GM23338 (cell line): ENCODE measurements at regions not wholly inside any gene's neighbourhood (a gene's known extent, or its start where the extent isn't known, plus 50 kb on each side); places are given as distances from the start of the nearest gene placed in this dataset.

Experiments used
- ATAC-seq: fragments of 200-7000 bp; cut with Tn5 transposase; 3 replicates; pipeline ENCODE4 v1.9.1; 2020
- DNase-seq: peaks from one replicate; pipeline ENCODE4 v3.0.0-alpha.2; 2015; ENCODE audit warnings: low spot score
- H2AFZ ChIP-seq: fragments of 200-600 bp; sonication (generic); 2 replicates; pipeline ENCODE4 v1.8.0; 2016; ENCODE audit warnings: antibody characterized with exemption, mild to moderate bottlenecking, moderate library complexity
- H3F3A ChIP-seq: fragments of 200-600 bp; sonication (generic); replicated peaks from 2 replicates; pipeline ENCODE4 v1.8.0; 2017; ENCODE audit warnings: antibody characterized with exemption, mixed run types, low read depth
- H3K27ac ChIP-seq: fragments of 200-600 bp; sonication (generic); 2 replicates; pipeline ENCODE4 v1.6.1; 2016; ENCODE audit warnings: low read depth
- H3K27me3 ChIP-seq: fragments of 200-600 bp; sonication (generic); 2 replicates; pipeline ENCODE4 v1.8.0; 2016; ENCODE audit warnings: mild to moderate bottlenecking, mixed run types, moderate library complexity; ENCODE audit not compliant: insufficient read depth
- H3K36me3 ChIP-seq: fragments of 200-600 bp; sonication (generic); 2 replicates; pipeline ENCODE4 v1.8.0; 2016; ENCODE audit warnings: mild to moderate bottlenecking; ENCODE audit not compliant: insufficient read depth
- H3K4me1 ChIP-seq: fragments of 200-600 bp; sonication (generic); 2 replicates; pipeline ENCODE4 v1.8.0; 2016; ENCODE audit warnings: mild to moderate bottlenecking, moderate library complexity; ENCODE audit not compliant: insufficient read depth
- H3K4me2 ChIP-seq: fragments of 200-600 bp; sonication (generic); 2 replicates; pipeline ENCODE4 v1.7.1; 2017; ENCODE audit warnings: mixed run types
- H3K4me3 ChIP-seq: fragments of 200-600 bp; sonication (generic); 2 replicates; pipeline ENCODE4 v1.6.1; 2016; ENCODE audit warnings: mixed run types
- H3K79me2 ChIP-seq: fragments of 200-600 bp; sonication (generic); replicated peaks from 2 replicates; pipeline ENCODE4 v1.8.0; 2017; ENCODE audit warnings: mild to moderate bottlenecking; ENCODE audit not compliant: insufficient read depth
- H3K9me2 ChIP-seq: fragments of 200-600 bp; sonication (generic); 2 replicates; pipeline ENCODE4 v1.8.0; 2017; ENCODE audit not compliant: insufficient read depth
- H4K20me1 ChIP-seq: fragments of 200-600 bp; sonication (generic); replicated peaks from 2 replicates; pipeline ENCODE4 v1.8.0; 2017; ENCODE audit warnings: mild to moderate bottlenecking; ENCODE audit not compliant: insufficient read depth
- H3K27ac Mint-ChIP-seq: 2 replicates; pipeline ENCODE4 v1.8.0; 2020; ENCODE audit warnings: inconsistent platforms, mild to moderate bottlenecking, moderate library complexity, mixed read lengths
- H3K27me3 Mint-ChIP-seq: 3 replicates; pipeline ENCODE4 v1.8.0; 2022; ENCODE audit warnings: low read depth, mild to moderate bottlenecking, moderate library complexity, mixed read lengths, inconsistent platforms; ENCODE audit not compliant: insufficient read depth, poor library complexity
- H3K36me3 Mint-ChIP-seq: 3 replicates; pipeline ENCODE4 v1.8.0; 2021; ENCODE audit warnings: low read depth, mild to moderate bottlenecking, inconsistent platforms, moderate library complexity, mixed read lengths
- H3K4me1 Mint-ChIP-seq: 3 replicates; pipeline ENCODE4 v1.8.0; 2020; ENCODE audit warnings: mild to moderate bottlenecking, inconsistent platforms, mixed read lengths
- H3K4me3 Mint-ChIP-seq: 3 replicates; pipeline ENCODE4 v1.8.0; 2021; ENCODE audit warnings: moderate library complexity, mild to moderate bottlenecking, inconsistent platforms, mixed read lengths
- H3K9me3 Mint-ChIP-seq: 3 replicates; pipeline ENCODE4 v1.8.0; 2020; ENCODE audit warnings: moderate library complexity, mild to moderate bottlenecking, inconsistent platforms, mixed read lengths
- EZH2phosphoT487 ChIP-seq: fragments of 200-600 bp; sonication (generic); IDR thresholded peaks from one replicate; pipeline ENCODE4 v1.8.1; 2018; ENCODE audit warnings: antibody characterized with exemption; ENCODE audit not compliant: unreplicated experiment
- JUNB ChIP-seq: IDR thresholded peaks from one replicate; pipeline ENCODE4 v1.6.1; 2016; ENCODE audit warnings: antibody characterized with exemption; ENCODE audit not compliant: unreplicated experiment
- POLR2AphosphoS5 ChIP-seq: IDR thresholded peaks from 2 replicates; pipeline ENCODE4 v1.6.1; 2016; ENCODE audit warnings: antibody characterized with exemption, low read depth
- STAT1 ChIP-seq: IDR thresholded peaks from one replicate; pipeline ENCODE4 v1.6.1; 2016; ENCODE audit warnings: antibody characterized with exemption; ENCODE audit not compliant: unreplicated experiment
- TF ChIP-seq, protein P1 (sequence below), 2 experiments: fragments of 200-600 bp in 1 of 2; sonication (generic) in 1 of 2; conservative IDR thresholded peaks; 2 replicates each; pipeline versions ENCODE4 v1.5.1 to v1.6.1; 2016 to 2017; ENCODE audit warnings: antibody characterized with exemption in 2 of 2, low read depth in 2 of 2, mild to moderate bottlenecking in 2 of 2, moderate library complexity in 1 of 2

DNA sequence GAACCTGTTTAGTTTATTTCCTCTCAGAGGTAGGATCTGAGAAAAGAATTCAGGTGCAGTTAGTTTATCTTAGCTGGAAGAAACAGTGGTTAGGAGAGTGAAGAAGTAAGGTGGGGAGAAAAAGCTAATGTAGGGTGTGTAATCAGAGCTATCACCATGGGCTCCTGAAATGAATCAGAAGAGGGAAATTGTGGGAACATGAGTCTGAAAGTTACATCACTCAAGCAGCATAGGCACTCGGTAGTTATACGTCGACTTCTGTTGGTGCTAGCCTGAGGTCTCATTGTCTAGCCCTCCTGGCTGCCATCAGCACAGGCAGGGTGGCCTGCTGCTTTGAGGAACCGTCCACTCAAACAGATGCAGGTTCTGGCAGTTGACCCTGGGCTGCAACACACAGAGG is 56.7 kb upstream of the NPR3 start:
- no peaks in the 10 kb centered on the region for H3K27me3 ChIP-seq
- no peaks in the 10 kb centered on the region for H4K20me1 ChIP-seq
- peaks cover 3% of the 10 kb centered on the region; the same call in 1 of the 2 replicates for H3K9me2 ChIP-seq
- no peaks in the 10 kb centered on the region for H3K79me2 ChIP-seq
- DNase-seq (no peak), ATAC-seq (no peak)
- no peaks in the 10 kb centered on the region for H3K4me1 ChIP-seq
- no peaks in the 10 kb centered on the region for H3K4me1 Mint-ChIP-seq
- no peak overlapping the region for H3K4me3 Mint-ChIP-seq
- H3K27ac Mint-ChIP-seq, result no peak overlapping the region
- no peak overlapping the region for H3K4me2 ChIP-seq
- H3K27me3 Mint-ChIP-seq, result no peaks in the 10 kb centered on the region
- H3K36me3 Mint-ChIP-seq, result peaks cover 31% of the 10 kb centered on the region
- no peak overlapping the region for H3K4me3 ChIP-seq
- no peak overlapping the region for H3K27ac ChIP-seq
- TF ChIP-seq EZH2phosphoT487 (no peak), JUNB (no peak), STAT1 (no peak), POLR2AphosphoS5 (no peak)
- TF ChIP-seq, protein P1, sequence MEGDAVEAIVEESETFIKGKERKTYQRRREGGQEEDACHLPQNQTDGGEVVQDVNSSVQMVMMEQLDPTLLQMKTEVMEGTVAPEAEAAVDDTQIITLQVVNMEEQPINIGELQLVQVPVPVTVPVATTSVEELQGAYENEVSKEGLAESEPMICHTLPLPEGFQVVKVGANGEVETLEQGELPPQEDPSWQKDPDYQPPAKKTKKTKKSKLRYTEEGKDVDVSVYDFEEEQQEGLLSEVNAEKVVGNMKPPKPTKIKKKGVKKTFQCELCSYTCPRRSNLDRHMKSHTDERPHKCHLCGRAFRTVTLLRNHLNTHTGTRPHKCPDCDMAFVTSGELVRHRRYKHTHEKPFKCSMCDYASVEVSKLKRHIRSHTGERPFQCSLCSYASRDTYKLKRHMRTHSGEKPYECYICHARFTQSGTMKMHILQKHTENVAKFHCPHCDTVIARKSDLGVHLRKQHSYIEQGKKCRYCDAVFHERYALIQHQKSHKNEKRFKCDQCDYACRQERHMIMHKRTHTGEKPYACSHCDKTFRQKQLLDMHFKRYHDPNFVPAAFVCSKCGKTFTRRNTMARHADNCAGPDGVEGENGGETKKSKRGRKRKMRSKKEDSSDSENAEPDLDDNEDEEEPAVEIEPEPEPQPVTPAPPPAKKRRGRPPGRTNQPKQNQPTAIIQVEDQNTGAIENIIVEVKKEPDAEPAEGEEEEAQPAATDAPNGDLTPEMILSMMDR (conservative IDR thresholded peaks at IDR 0.05; ENCODE audit: low read depth in 2 of 2), result no peak
- no peaks in the 10 kb centered on the region for H3F3A ChIP-seq
- H3K9me3 Mint-ChIP-seq, result peaks cover 57% of the 10 kb centered on the region
- H3K36me3 ChIP-seq, result no peaks in the 10 kb centered on the region; the same call in 1 of the 2 replicates
- H2AFZ ChIP-seq, result no peak overlapping the region
